HUES6 (cell line): ENCODE measurements at regions not wholly inside any gene's neighbourhood (a gene's known extent, or its start where the extent isn't known, plus 50 kb on each side); places are given as distances from the start of the nearest gene placed in this dataset.
"Not testable (repeated sequence)": the region's sequence is repeated elsewhere in the genome, so short reads cannot be mapped to it uniquely, and the experiment has no call there.

ENCODE experiments used
- H3K27ac ChIP-seq: 2 replicates; pipeline ENCODE4 v1.7.0; 2013; ENCODE audit warnings: low read depth, mild to moderate bottlenecking, low read length, inconsistent platforms
- H3K27me3 ChIP-seq: 2 replicates; pipeline ENCODE4 v1.6.1; 2013; ENCODE audit warnings: low read length; ENCODE audit not compliant: control insufficient read depth, insufficient read depth
- H3K36me3 ChIP-seq: 2 replicates; pipeline ENCODE4 v1.6.1; 2013; ENCODE audit warnings: low read length; ENCODE audit not compliant: control insufficient read depth, insufficient read depth
- H3K4me1 ChIP-seq: 2 replicates; pipeline ENCODE4 v1.6.1; 2013; ENCODE audit warnings: low read length; ENCODE audit not compliant: control insufficient read depth, insufficient read depth
- H3K4me3 ChIP-seq: 2 replicates; pipeline ENCODE4 v1.5.1; 2013; ENCODE audit warnings: low read depth, low read length
- H3K9ac ChIP-seq: one replicate; pipeline ENCODE4 v1.6.1; 2013; ENCODE audit warnings: mild to moderate bottlenecking, low read length
- H3K9me3 ChIP-seq: 2 replicates; pipeline ENCODE4 v1.6.1; 2013; ENCODE audit warnings: low read depth, low read length; ENCODE audit not compliant: control insufficient read depth, insufficient read depth

- no peaks in the 10 kb centered on the region for H3K27me3 ChIP-seq
- H3K4me1 ChIP-seq = peaks cover 13% of the 10 kb centered on the region
- H3K36me3 ChIP-seq = no peaks in the 10 kb centered on the region
- no peak overlapping the region for H3K4me3 ChIP-seq
- H3K27ac ChIP-seq = no peak overlapping the region
- H3K9me3 ChIP-seq = no peaks in the 10 kb centered on the region
- no peak overlapping the region for H3K9ac ChIP-seq
These were observed 115.4 kb upstream of the NDST4 start for GRCh38 chr4:115228851-115229250.

GRCh38 chr4:115222061-115222460, 108.6 kb upstream of the NDST4 start:
- Histone ChIP-seq H3K36me3 (no peaks in the 10 kb centered on the region), H3K9me3 (no peaks in the 10 kb centered on the region), H3K4me1 (peaks cover 33% of the 10 kb centered on the region), H3K27me3 (no peaks in the 10 kb centered on the region), H3K4me3 (no peak overlapping the region), H3K9ac (no peak overlapping the region), H3K27ac (no peak overlapping the region)

DNA sequence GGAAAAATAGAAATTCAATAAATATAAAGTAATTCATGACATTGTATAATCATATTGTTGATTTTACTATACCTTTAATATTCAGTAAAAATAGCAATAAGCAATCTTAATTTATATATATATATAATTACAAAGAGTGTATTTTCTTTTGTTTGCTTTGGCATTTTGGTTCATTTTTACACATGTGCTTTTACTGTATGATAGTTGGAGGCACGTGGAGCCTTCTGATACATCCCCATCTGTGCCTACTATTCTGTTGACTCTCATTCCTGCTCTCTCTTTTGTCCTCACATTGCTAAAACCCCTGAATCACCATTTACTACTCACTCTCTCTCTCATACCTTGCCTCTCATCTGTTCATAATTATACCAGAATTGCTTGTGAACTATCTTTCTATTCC, 106.4 kb upstream of the NDST4 start:
- no peaks in the 10 kb centered on the region for H3K27me3 ChIP-seq
- H3K9me3 ChIP-seq = no peaks in the 10 kb centered on the region
- H3K4me1 ChIP-seq = peaks cover 33% of the 10 kb centered on the region
- H3K9ac ChIP-seq = no peak overlapping the region
- H3K27ac ChIP-seq = no peak overlapping the region
- H3K36me3 ChIP-seq = no peaks in the 10 kb centered on the region
- H3K4me3 ChIP-seq = no peak overlapping the region

- Histone ChIP-seq H3K27me3 (no peaks in the 10 kb centered on the region), H3K4me3 (no peak overlapping the region), H3K9ac (no peak overlapping the region)
These were observed 106.0 kb upstream of the NDST4 start for GRCh38 chr4:115219315-115219860.

GRCh38 chr4:115215935-115216334, 102.5 kb upstream of the NDST4 start:
- H3K4me3 ChIP-seq = no peak overlapping the region
- H3K27ac ChIP-seq = no peak overlapping the region
- H3K4me1 ChIP-seq = peaks cover 30% of the 10 kb centered on the region
- H3K27me3 ChIP-seq = no peaks in the 10 kb centered on the region
- H3K9me3 ChIP-seq = no peaks in the 10 kb centered on the region
- no peaks in the 10 kb centered on the region for H3K36me3 ChIP-seq
- H3K9ac ChIP-seq = no peak overlapping the region

More at GRCh38 chr4:115219315-115219860, 106.0 kb upstream of the NDST4 start:
- no peaks in the 10 kb centered on the region for H3K9me3 ChIP-seq
- no peaks in the 10 kb centered on the region for H3K36me3 ChIP-seq
- no peak overlapping the region; the same call in 1 of the 2 replicates for H3K27ac ChIP-seq
- H3K4me1 ChIP-seq = peaks cover 33% of the 10 kb centered on the region

GRCh38 chr4:115213716-115214115, 100.3 kb upstream of the NDST4 start:
- Histone ChIP-seq H3K4me3 (no peak overlapping the region), H3K27ac (no peak overlapping the region), H3K9ac (no peak overlapping the region), H3K9me3 (no peaks in the 10 kb centered on the region; the same call in 1 of the 2 replicates), H3K36me3 (no peaks in the 10 kb centered on the region), H3K4me1 (peaks cover 9% of the 10 kb centered on the region), H3K27me3 (no peaks in the 10 kb centered on the region)

DNA sequence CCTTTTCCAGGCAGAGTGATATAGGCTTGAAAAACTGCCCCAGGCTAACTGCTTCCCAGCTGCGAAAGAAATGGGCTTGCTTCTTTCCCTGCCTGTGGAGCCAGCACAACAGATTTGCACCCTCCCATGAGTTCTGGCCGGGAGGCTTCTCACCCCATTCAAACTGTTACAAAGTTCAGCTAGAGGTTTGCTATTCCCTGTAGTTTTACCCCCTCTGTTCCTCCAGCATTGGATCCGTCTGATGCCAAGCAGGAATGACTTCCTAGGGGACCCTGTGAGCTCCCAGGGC, 87.6 kb upstream of the NDST4 start:
- H3K9me3 ChIP-seq = no peaks in the 10 kb centered on the region; the same call in 1 of the 2 replicates
- no peaks in the 10 kb centered on the region for H3K27me3 ChIP-seq
- peaks cover 5% of the 10 kb centered on the region; the same call in 1 of the 2 replicates for H3K4me1 ChIP-seq
- H3K9ac ChIP-seq = no peak overlapping the region
- no peak overlapping the region for H3K27ac ChIP-seq
- no peaks in the 10 kb centered on the region for H3K36me3 ChIP-seq
- H3K4me3 ChIP-seq = no peak overlapping the region

GRCh38 chr4:115200201-115201041, 87.0 kb upstream of the NDST4 start:
- H3K4me1 ChIP-seq, H3K9me3 ChIP-seq, H3K36me3 ChIP-seq, H3K4me3 ChIP-seq, H3K27ac ChIP-seq, H3K9ac ChIP-seq, H3K27me3 ChIP-seq: not testable (repeated sequence)

- not testable (repeated sequence) for H3K36me3 ChIP-seq, H3K27me3 ChIP-seq, H3K9me3 ChIP-seq, H3K9ac ChIP-seq, H3K4me3 ChIP-seq, H3K4me1 ChIP-seq, H3K27ac ChIP-seq
These were observed 81.2 kb upstream of the NDST4 start for GRCh38 chr4:115194612-115195011.

GRCh38 chr4:115190529-115190928, 77.1 kb upstream of the NDST4 start:
- no peak overlapping the region for H3K4me3 ChIP-seq
- no peaks in the 10 kb centered on the region for H3K4me1 ChIP-seq
- H3K36me3 ChIP-seq = no peaks in the 10 kb centered on the region
- no peaks in the 10 kb centered on the region for H3K27me3 ChIP-seq
- no peaks in the 10 kb centered on the region for H3K9me3 ChIP-seq
- H3K27ac ChIP-seq = no peak overlapping the region
- no peak overlapping the region for H3K9ac ChIP-seq

GRCh38 chr4:115187136-115187535, 73.7 kb upstream of the NDST4 start:
- Histone ChIP-seq H3K36me3 (no peaks in the 10 kb centered on the region), H3K9ac (no peak overlapping the region)

More at GRCh38 chr4:115187136-115187535, 73.7 kb upstream of the NDST4 start:
- no peaks in the 10 kb centered on the region for H3K9me3 ChIP-seq
- H3K4me1 ChIP-seq = no peaks in the 10 kb centered on the region
- H3K27me3 ChIP-seq = no peaks in the 10 kb centered on the region
- H3K4me3 ChIP-seq = no peak overlapping the region
- no peak overlapping the region for H3K27ac ChIP-seq
